ENCODE measurements at regions not wholly inside any gene's neighbourhood (a gene's known extent, or its start where the extent isn't known, plus 50 kb on each side); places are given as distances from the start of the nearest gene placed in this dataset.

- DNase-seq = no peak
These were observed 228.7 kb downstream of the REEP3 start for GRCh38 chr10:63749915-63750314.

GRCh38 chr10:63751836-63752235, 230.6 kb downstream of the REEP3 start:
- DNase-seq = no peak

- no peak for DNase-seq
These were observed 231.1 kb downstream of the REEP3 start for GRCh38 chr10:63752318-63752717.

GRCh38 chr10:63753808-63754207, 232.6 kb downstream of the REEP3 start:
- no peak for DNase-seq

- DNase-seq = no peak
These were observed 234.2 kb downstream of the REEP3 start for GRCh38 chr10:63755441-63755840.

- DNase-seq = no peak
These were observed 235.9 kb downstream of the REEP3 start for GRCh38 chr10:63757067-63757466.

GRCh38 chr10:63758080-63758479, 236.9 kb downstream of the REEP3 start:
- no peak for DNase-seq

GRCh38 chr10:63759335-63759734, 238.1 kb downstream of the REEP3 start:
- no peak for DNase-seq

GRCh38 chr10:63760034-63760707, 239.0 kb downstream of the REEP3 start:
- no peak for DNase-seq

- no peak for DNase-seq
These were observed 239.5 kb downstream of the REEP3 start for GRCh38 chr10:63760708-63761047.

- no peak for DNase-seq
These were observed 240.0 kb downstream of the REEP3 start for GRCh38 chr10:63761243-63761642.

- DNase-seq = no peak
These were observed 242.5 kb downstream of the REEP3 start for GRCh38 chr10:63763744-63764143.

- no peak for DNase-seq
These were observed 243.9 kb downstream of the REEP3 start for GRCh38 chr10:63765126-63765525.

GRCh38 chr10:63766745-63767137, 245.5 kb downstream of the REEP3 start:
- no peak for DNase-seq

GRCh38 chr10:63767138-63767801, 246.1 kb downstream of the REEP3 start:
- DNase-seq = peak; percentile 36 to 64

- DNase-seq = no peak
These were observed 248.2 kb downstream of the REEP3 start for GRCh38 chr10:63769367-63769766.

GRCh38 chr10:63770523-63770922, 249.3 kb downstream of the REEP3 start:
- no peak for DNase-seq

GRCh38 chr10:63772491-63772890, 251.3 kb downstream of the REEP3 start:
- no peak for DNase-seq

- DNase-seq = no peak
These were observed 251.9 kb downstream of the REEP3 start for GRCh38 chr10:63773106-63773505.

GRCh38 chr10:63773962-63774361, 252.8 kb downstream of the REEP3 start:
- no peak for DNase-seq

- DNase-seq = no peak
These were observed 258.9 kb downstream of the REEP3 start for GRCh38 chr10:63780101-63780500.

- no peak for DNase-seq
These were observed 260.0 kb downstream of the REEP3 start for GRCh38 chr10:63781226-63781625.

- DNase-seq = no peak
These were observed 262.7 kb downstream of the REEP3 start for GRCh38 chr10:63783882-63784281.

GRCh38 chr10:63788152-63788821, 267.1 kb downstream of the REEP3 start:
- no peak for DNase-seq

All from Kasumi-1 (cell line).